H54 (cell line): ENCODE measurements at regions not wholly inside any gene's neighbourhood (a gene's known extent, or its start where the extent isn't known, plus 50 kb on each side); places are given as distances from the start of the nearest gene placed in this dataset.

Source experiments
- DNase-seq: peaks from one replicate; pipeline ENCODE4 v3.0.0; 2011; ENCODE audit warnings: low spot score, mixed read lengths; ENCODE audit not compliant: insufficient read length
- FAIRE-seq: peaks from 3 replicates; lab custom pipeline; 2011; peaks lifted over from hg19 to GRCh38; lab: Jason Lieb, UNC
- POLR2A ChIP-seq: IDR thresholded peaks from 2 replicates; pipeline ENCODE4 v1.6.1; 2011; ENCODE audit warnings: low read depth, mild to moderate bottlenecking, low read length

DNA sequence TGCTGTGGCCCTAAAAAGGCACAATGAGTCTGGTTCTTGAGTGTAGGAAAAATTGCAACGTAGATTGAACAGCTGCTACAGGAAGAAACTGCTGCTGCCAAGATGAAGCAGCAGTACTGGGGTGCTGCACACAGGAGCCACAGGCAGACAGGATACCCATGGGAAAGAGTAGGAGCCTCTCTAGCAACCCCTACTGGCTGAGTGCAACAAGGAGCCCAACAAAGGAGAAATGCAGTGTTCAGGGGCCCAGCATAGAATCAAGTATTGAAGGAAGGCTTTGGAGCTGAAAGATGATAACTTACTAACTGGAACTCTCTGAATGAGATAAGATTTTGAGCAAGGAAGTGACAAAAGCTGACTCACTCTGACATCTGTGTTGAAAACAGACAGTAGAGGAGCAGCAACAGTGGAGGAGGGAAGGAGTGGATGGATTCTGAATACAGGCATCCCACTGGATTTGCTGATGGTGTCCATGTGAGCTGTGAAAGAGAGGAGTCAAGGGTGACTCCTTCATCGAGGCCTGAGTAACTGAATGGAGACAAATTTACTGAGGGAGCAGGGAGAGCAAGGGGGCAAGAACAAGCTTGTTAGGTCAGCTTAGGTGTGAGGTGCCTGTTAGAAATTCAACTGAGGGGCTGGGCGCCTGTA is 534.7 kb upstream of the JARID2 start:
- peak; percentile 36 for FAIRE-seq
- DNase-seq: peak; percentile 59
- TF ChIP-seq POLR2A: no peak

DNA sequence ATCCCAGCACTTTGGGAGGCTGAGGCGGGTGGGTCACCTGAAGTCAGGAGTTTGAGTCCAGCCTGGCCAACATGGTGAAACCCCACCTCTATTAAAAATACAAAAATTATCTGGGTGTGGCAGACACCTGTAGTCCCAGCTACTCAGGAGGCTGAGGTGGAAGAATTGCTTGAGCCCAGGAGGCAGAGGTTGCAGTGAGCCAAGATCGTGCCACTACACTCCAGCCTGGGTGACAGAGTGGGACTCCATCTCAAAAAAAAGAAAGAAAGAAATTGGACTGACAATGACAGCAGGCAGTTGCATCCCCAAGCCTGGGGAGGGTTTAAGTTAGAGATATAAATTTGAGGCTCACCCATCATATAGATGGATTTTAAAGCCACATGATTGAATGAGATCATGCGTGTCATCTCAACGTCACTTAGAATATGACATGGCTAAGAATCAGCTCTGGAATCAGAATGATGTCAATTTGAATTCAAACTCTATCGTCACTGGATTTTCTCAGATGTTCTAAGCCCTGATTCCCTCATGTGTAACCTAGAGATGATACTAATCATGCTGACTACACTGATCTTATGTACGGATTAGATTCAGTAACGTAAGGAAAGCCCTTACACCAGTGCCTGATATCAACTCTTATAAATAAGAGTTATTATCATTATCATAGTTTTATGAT is 534.0 kb upstream of the JARID2 start:
- FAIRE-seq: no peak
- TF ChIP-seq POLR2A: no peak
- no peak for DNase-seq

DNA sequence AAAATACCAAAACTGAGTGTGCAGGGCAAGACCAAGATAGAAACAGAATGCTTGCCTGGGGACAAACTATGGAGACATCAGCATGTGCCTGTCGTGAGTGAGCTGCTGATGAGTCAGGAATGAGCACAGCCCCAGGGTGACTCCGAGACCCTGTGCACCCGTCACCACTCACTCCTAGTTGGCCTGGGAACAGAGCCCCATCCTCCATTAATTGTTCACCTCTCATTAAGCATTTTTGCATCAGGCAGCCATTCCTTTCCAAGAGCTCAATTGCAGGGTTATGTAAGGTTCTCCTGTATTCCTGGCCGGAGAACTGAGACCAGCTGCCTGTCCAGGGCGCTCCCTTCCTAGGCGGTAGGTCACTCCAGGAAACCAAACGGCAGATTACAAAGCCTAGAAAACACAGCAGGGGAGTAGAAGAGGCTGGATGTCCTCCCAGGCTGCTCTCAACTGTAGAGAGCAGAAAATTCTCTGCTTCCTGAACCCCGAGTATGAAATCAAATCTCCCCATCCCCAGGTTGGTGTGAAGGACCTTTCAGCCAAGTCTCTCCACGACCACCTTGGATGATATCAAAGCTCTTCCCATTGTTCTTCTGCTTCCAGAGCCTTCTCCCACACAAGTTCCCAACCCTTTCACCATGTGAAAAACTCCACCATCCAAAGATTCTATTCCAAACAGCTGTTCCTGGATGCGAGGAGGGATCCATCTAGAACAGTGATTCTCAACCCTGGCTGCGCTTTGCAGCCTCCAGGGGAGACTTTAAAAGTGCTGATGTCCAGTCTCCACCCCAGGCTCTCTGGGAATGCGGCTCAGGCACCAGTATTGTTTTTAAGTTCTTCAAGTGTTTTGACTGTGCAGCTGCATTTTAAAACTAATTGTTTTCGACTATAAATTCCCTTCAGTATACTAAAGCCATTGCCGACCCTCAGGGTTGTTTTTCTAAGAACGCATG is 532.6 kb upstream of the JARID2 start:
- peak; percentile 54 for DNase-seq
- no peak for FAIRE-seq
- TF ChIP-seq POLR2A: no peak

DNA sequence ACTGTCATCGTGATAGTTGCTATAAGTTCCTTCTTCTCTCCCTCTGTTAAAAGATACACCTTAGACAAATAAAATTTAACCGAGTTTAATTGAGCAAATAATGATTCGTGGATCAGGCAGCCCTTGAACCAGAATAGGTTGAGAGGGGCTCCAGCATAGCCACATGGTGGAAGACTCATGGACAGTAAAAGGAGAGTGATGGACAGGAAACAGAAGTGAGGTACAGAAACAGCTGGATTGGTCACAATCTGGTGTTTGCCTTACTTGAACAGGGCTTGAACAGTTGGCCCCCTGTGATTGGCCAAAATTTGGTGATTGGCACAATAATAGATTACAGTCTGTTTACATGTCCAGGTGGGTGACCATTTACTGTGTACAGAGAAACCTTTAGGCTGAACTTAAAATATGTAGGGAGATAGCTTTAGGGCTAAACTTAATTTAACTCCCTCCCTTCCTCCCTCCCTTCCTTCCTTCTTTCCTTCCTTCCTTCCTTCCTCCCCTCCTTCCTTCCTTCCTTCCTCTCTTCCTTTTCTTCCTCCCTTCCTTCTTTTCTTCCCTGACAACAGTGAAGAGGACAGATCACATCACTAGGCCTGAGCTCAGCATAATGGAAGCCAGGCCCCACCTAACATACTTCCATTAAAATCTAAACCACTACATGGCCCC is 531.8 kb upstream of the JARID2 start:
- TF ChIP-seq POLR2A: no peak
- FAIRE-seq: no peak
- DNase-seq: no peak

DNA sequence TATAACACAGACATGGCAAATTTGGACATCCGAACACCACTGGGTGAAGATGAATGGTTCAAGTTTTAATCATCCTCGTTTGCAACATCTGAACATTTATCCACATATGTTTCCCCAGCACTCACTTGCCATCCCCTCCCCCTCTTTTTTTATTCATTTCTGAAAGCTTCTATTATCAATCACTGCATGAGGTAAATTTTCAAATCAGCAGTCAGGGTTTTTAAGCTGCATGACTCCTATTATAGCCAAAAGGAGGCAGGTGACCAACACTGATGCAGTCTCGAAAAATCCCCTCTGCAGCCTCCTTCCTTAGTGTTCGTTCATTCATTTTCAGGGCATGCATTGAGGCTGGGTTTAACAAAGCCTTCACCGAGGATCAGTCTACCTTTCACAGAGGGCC is 530.8 kb upstream of the JARID2 start:
- TF ChIP-seq POLR2A: no peak
- FAIRE-seq (no peak), DNase-seq (no peak)

DNA sequence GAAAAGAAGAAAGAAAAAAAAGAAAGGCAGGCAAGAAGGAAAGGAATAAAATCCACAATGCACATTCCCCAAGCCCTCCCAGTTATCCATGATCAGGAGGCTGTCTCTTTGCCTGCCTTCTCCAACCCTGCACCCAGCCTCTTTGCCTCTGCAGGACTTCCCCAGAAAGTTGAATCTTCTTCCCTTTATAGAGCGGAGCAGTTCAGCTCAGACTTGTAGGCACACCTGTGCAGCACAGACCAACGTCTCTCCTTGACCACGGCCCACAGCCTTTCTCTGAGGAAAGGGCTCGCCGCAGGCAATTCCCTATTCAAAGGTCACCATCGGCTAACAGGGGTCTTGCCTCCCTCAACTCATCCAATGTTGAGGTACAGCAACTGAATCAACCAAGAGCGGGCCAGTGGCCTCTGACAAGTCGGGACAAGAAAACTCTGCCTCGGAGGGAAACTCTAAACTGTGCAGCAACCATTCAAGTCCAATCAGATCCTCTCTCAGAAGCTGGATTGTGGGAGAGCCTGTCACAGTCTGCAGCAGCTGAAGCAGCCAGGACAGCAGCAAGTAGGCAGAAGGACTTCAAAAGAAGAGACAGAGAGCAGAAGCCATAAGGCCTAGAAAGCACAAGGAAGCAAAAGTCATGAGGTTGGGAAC is 529.2 kb upstream of the JARID2 start:
- DNase-seq (no peak), FAIRE-seq (no peak)
- no peak for TF ChIP-seq POLR2A

DNA sequence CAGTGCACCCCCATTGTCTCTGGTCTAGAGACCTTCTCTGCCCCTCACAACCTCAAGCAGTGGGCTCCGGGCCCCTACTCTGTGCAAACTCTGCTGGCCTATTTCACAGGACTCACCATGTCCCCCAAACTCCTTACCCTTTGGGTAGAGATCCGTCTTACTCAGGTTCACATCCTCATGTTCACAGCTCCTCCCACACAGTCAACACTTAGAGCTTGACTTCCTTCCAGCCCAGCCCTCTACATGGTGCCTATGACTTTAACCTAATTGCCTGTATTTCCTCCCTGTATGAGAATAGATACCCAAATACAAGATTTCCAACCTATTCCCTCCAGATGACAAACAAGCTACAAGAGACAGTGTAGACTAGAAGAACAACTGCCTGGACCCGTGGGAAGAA is 528.6 kb upstream of the JARID2 start:
- DNase-seq (no peak), FAIRE-seq (no peak)
- TF ChIP-seq POLR2A: no peak

DNA sequence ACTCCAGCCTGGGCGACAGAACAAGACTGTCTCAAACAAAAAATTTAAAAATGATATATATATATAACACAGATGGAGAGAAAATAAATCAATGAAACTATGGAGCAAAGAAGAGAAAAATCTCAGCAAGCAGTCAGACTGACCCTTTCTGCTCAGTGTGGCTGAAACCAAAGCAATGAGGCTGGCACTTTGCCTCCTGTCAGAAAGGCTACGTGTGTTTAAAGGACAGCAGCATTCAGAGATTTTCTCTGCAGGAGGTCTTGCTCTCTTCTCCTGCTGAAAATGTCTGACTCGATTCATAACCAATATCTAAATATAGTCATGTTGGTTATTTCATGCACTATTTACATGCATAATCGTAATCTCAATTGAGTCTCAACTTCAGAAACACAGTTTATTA is 527.0 kb upstream of the JARID2 start:
- FAIRE-seq (no peak), DNase-seq (no peak)
- no peak for TF ChIP-seq POLR2A

DNA sequence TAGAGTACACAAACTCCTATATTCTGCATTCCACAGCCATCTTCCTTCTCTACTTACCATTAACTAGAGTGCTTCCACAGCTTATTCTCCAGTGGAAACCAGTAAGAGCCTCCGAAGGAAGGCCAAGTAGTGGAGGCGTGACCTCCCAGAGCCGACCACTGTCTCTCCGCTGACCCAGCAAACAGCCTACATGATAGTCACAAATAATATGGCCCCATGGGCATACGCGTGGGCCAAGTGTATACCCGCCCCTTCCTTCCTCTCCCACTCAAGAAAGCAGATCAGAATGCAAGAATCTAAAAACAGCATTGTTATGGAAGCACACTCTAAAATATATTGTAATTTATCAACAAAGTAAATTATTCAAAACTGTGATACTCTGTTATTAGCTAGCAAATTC is 526.6 kb upstream of the JARID2 start:
- FAIRE-seq (no peak), DNase-seq (no peak)
- TF ChIP-seq POLR2A: no peak

DNA sequence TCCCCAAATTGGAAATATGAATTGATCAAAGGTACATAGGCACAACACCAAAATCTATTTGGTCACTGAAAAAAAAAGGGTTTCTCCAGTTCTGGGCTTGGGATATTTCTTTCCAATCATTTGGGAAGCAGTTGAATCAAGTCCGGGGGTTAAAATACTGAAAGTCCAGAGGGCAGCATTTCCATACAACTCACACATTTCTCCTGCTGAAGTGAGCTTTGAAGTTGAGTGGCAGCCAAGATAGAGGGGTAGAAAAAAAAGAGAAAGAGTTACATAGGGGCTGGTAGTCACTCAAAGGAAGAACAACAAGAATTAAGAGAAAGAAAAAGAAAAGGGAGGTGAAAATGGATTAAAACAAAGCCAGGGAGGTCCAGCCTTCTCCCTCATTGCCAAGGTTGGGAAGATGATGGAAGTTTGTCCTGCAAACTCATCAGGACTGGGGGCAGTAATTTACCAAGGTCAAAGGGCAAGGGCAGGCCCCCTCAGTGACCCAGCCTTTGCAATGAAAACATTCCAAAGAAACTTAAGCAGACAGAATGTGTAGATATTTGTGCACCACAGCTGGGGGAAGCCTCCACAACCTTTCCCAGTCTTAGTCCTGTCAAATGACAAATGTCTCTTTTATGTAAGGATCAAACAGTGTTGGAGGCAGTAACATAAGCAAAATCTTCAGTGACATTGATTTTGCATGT is 525.3 kb upstream of the JARID2 start:
- DNase-seq (no peak), FAIRE-seq (no peak)
- no peak for TF ChIP-seq POLR2A

DNA sequence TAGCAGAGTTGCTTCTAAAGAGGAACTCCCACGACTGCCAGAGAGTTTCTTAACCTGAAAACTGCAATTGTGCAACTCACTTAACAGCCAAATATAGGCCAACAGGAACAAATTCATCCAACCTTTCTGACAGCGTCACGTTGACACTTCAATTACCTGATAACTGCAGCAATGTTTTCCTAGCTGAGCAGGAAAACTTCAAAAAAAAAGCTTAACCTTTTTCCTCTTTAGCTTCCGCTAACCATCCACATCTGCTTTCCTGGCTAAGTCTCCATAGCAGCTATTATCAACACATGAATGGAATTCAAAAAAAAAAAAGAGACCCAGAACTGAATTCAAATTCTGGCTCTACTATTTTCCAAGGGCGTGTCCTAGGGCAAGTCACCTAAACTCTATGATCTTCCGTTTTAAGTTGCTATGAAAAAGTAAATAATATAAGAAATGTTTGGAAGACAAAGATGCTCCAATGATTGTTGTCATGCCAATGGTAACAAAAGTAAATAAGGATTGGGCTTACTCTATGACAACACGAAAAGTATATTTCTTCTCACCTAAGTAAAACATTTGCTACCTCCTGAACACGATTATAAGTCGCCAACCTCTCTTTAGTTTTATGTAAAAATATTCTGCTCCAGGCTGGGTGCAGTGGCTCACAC is 524.6 kb upstream of the JARID2 start:
- no peak for TF ChIP-seq POLR2A
- DNase-seq: no peak
- no peak for FAIRE-seq

DNA sequence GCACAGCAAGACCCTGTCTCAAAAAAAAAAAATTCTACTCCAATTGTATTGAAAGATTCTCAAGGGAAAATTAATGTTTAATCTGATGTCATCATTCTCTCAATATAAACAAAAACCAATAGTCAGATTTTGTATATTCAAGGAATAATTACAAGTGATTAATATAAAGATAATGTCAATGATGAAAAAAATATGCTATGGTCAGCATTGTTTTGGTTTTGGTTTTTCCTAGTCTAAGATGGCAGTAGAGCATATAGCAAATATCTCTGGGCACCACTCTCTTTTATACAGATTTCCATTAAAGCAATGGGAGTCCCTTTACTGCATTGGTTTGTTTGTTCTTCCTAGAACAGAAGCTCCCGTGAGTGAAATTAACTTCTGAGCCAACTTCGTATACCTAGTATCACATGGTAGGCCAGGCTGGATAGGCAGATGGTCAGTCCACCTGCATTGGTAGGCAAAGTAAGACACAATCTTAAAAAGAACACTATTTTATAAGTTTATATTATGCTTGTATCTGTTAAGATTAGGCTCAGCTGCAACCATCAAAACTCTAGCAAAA is 523.8 kb upstream of the JARID2 start:
- no peak for DNase-seq
- FAIRE-seq: no peak
- TF ChIP-seq POLR2A: no peak

DNA sequence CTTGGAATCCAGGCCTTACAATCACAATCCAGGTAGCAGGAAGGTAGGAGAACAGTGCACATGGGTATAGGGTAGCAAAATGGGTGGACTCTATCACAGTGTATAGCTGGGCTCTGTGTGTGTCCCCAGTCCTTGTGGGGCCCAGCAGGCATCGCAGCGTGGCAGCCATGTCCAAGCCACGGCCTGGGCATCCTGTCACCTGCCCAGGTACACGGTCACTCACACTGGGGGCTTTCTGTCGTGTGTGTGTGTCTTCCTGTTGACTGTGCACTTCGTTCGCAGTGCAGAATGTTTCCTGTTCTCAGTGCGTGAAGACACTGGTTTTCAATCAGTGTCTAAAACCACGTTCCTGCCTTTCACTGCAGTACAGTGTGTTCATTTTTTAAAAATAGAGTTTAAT is 523.2 kb upstream of the JARID2 start:
- FAIRE-seq (no peak), DNase-seq (no peak)
- no peak for TF ChIP-seq POLR2A
